ENCODE measurements at regions not wholly inside any gene's neighbourhood (a gene's known extent, or its start where the extent isn't known, plus 50 kb on each side); places are given as distances from the start of the nearest gene placed in this dataset.

DNA sequence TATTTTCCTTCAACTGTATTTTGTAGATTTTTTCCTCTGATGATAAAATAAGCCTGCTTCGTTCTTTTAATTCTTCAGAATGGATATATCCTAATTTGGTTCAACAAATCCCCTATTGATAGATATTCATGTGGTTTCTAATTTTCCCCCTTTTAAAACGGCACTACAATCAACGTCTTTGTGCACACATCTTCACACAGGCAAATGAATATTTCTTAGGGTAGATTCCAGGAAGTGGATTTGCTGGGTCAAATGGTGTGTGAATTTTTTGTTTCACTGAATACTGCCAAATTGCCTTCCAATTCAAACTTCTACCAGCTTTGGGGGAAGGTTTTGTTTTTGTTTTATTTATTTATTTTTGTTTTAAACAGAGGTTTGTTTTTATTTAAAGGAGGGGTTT is 287.2 kb downstream of the FOXO1 start:
- ChIA-PET POLR2A (no interaction called here), CTCF (no interaction called here)
- H3K4me3 ChIP-seq (ENCODE audit: low read depth, low read length) = no peak overlapping the region
- no peaks in the 10 kb centered on the region for H3K9me3 ChIP-seq (ENCODE audit: control insufficient read depth, insufficient read depth, low read depth, low read length)
- no peak overlapping the region for H3K27ac ChIP-seq (ENCODE audit: extremely low read depth, low read depth, low read length)
- H3K4me1 ChIP-seq (ENCODE audit: control insufficient read depth, insufficient read depth, low read length) = no peaks in the 10 kb centered on the region
- H3K36me3 ChIP-seq (ENCODE audit: control insufficient read depth in 2 of 2, insufficient read depth in 1 of 2, low read length in 2 of 2) = no peaks in the 10 kb centered on the region
- no peak for TF ChIP-seq GLI2 (tag by site-specific recombination; IDR thresholded peaks at IDR 0.05; ENCODE audit: borderline replicate concordance, low read depth)
- TF ChIP-seq ZSCAN30 (tag by site-specific recombination; IDR thresholded peaks at IDR 0.05) = no peak
- TF ChIP-seq, protein P1, sequence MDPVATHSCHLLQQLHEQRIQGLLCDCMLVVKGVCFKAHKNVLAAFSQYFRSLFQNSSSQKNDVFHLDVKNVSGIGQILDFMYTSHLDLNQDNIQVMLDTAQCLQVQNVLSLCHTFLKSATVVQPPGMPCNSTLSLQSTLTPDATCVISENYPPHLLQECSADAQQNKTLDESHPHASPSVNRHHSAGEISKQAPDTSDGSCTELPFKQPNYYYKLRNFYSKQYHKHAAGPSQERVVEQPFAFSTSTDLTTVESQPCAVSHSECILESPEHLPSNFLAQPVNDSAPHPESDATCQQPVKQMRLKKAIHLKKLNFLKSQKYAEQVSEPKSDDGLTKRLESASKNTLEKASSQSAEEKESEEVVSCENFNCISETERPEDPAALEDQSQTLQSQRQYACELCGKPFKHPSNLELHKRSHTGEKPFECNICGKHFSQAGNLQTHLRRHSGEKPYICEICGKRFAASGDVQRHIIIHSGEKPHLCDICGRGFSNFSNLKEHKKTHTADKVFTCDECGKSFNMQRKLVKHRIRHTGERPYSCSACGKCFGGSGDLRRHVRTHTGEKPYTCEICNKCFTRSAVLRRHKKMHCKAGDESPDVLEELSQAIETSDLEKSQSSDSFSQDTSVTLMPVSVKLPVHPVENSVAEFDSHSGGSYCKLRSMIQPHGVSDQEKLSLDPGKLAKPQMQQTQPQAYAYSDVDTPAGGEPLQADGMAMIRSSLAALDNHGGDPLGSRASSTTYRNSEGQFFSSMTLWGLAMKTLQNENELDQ (tag by site-specific recombination; IDR thresholded peaks at IDR 0.05; ENCODE audit: low read depth) = no peak
- TF ChIP-seq ZNF404 (tag by site-specific recombination; IDR thresholded peaks at IDR 0.05) = no peak
- no peak for TF ChIP-seq KLF1 (tag by site-specific recombination; IDR thresholded peaks at IDR 0.05)
- no peak for TF ChIP-seq ZXDB (tag by site-specific recombination; IDR thresholded peaks at IDR 0.05)
- TF ChIP-seq ZNF24 (tag by site-specific recombination; IDR thresholded peaks at IDR 0.05) = no peak
- TF ChIP-seq, protein P2, sequence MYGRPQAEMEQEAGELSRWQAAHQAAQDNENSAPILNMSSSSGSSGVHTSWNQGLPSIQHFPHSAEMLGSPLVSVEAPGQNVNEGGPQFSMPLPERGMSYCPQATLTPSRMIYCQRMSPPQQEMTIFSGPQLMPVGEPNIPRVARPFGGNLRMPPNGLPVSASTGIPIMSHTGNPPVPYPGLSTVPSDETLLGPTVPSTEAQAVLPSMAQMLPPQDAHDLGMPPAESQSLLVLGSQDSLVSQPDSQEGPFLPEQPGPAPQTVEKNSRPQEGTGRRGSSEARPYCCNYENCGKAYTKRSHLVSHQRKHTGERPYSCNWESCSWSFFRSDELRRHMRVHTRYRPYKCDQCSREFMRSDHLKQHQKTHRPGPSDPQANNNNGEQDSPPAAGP (tag by site-specific recombination; IDR thresholded peaks at IDR 0.05) = no peak
- TF ChIP-seq, protein P3, sequence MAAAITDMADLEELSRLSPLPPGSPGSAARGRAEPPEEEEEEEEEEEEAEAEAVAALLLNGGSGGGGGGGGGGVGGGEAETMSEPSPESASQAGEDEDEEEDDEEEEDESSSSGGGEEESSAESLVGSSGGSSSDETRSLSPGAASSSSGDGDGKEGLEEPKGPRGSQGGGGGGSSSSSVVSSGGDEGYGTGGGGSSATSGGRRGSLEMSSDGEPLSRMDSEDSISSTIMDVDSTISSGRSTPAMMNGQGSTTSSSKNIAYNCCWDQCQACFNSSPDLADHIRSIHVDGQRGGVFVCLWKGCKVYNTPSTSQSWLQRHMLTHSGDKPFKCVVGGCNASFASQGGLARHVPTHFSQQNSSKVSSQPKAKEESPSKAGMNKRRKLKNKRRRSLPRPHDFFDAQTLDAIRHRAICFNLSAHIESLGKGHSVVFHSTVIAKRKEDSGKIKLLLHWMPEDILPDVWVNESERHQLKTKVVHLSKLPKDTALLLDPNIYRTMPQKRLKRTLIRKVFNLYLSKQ (tag by site-specific recombination; IDR thresholded peaks at IDR 0.05; ENCODE audit: borderline replicate concordance) = no peak
- TF ChIP-seq, protein P4, sequence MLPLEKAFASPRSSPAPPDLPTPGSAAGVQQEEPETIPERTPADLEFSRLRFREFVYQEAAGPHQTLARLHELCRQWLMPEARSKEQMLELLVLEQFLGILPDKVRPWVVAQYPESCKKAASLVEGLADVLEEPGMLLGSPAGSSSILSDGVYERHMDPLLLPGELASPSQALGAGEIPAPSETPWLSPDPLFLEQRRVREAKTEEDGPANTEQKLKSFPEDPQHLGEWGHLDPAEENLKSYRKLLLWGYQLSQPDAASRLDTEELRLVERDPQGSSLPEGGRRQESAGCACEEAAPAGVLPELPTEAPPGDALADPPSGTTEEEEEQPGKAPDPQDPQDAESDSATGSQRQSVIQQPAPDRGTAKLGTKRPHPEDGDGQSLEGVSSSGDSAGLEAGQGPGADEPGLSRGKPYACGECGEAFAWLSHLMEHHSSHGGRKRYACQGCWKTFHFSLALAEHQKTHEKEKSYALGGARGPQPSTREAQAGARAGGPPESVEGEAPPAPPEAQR (tag by site-specific recombination; IDR thresholded peaks at IDR 0.05) = no peak
- no peak for TF ChIP-seq ZNF558 (tag by site-specific recombination; IDR thresholded peaks at IDR 0.05)

DNA sequence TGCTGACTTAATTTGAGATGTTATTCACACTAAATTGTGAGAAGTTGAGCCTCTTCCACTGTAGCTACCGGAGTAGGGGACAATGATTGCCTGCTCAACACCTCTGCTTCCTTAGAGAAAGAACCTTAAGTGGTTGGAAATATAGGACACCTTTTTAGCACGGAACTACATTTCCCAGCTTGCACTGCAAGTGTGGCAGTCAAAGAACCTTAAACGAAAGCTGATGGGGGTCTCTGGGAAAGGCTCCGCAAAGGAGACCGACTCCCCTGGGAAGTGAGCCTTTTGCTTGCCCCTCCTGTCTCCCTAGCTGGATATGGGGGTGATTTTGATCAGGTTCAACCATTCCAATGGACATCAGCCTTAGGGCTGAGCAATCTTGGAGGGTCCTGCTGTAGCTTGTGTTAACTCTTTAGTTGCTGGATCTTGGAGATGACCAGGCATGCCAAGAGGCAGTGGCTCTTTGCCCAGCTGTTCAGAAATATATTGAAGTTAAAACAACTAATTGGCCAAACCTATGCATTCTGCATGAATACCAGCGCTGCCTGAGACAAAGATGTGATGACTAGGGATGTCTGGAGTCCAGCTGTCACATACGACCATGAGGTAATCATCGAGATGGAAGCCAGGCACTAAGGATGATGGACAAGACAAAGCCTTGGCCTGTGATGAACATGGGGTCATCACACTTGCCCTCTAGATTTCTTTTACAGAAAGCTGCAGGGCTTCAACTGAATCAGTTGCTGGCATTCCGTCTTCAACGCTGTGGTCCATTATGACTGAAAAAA is 286.5 kb downstream of the FOXO1 start:
- Histone ChIP-seq H3K27ac (ENCODE audit: extremely low read depth, low read depth, low read length) (no peak overlapping the region), H3K4me1 (ENCODE audit: control insufficient read depth, insufficient read depth, low read length) (no peaks in the 10 kb centered on the region), H3K4me3 (ENCODE audit: low read depth, low read length) (no peak overlapping the region), H3K9me3 (ENCODE audit: control insufficient read depth, insufficient read depth, low read depth, low read length) (no peaks in the 10 kb centered on the region), H3K36me3 (ENCODE audit: control insufficient read depth in 2 of 2, insufficient read depth in 1 of 2, low read length in 2 of 2) (no peaks in the 10 kb centered on the region)
- TF ChIP-seq ZXDB (tag by site-specific recombination; IDR thresholded peaks at IDR 0.05) (no peak), TRIM28 (IDR thresholded peaks at IDR 0.05; ENCODE audit: borderline replicate concordance, low read length) (no peak), ZBTB21 (tag by site-specific recombination; IDR thresholded peaks at IDR 0.05) (no peak), ZBTB1 (tag by site-specific recombination; IDR thresholded peaks at IDR 0.05) (no peak), ZNF426 (tag by site-specific recombination; IDR thresholded peaks at IDR 0.05) (no peak), ZNF561 (tag by site-specific recombination; IDR thresholded peaks at IDR 0.05; ENCODE audit: borderline replicate concordance) (no peak), ZBTB20 (tag by site-specific recombination; IDR thresholded peaks at IDR 0.05) (no peak), ZNF211 (tag by site-specific recombination; IDR thresholded peaks at IDR 0.05; ENCODE audit: low read depth) (no peak), ZNF792 (tag by site-specific recombination; IDR thresholded peaks at IDR 0.05) (no peak), ZFP37 (tag by site-specific recombination; IDR thresholded peaks at IDR 0.05) (no peak), ZNF473 (tag by site-specific recombination; IDR thresholded peaks at IDR 0.05) (no peak), ZBTB17 (tag by site-specific recombination; IDR thresholded peaks at IDR 0.05) (no peak), ZSCAN30 (tag by site-specific recombination; IDR thresholded peaks at IDR 0.05) (no peak)
- TF ChIP-seq, protein P5, sequence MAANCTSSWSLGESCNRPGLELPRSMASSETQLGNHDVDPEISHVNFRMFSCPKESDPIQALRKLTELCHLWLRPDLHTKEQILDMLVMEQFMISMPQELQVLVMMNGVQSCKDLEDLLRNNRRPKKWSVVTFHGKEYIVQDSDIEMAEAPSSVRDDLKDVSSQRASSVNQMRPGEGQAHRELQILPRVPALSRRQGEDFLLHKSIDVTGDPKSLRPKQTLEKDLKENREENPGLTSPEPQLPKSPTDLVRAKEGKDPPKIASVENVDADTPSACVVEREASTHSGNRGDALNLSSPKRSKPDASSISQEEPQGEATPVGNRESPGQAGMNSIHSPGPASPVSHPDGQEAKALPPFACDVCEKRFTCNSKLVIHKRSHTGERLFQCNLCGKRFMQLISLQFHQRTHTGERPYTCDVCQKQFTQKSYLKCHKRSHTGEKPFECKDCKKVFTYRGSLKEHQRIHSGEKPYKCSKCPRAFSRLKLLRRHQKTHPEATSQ (tag by site-specific recombination; IDR thresholded peaks at IDR 0.05) = no peak
- ChIA-PET CTCF (no interaction called here), POLR2A (no interaction called here)
